Prostate gland (tissue), 2 donors: ENCODE measurements at regions not wholly inside any gene's neighbourhood (a gene's known extent, or its start where the extent isn't known, plus 50 kb on each side); places are given as distances from the start of the nearest gene placed in this dataset.

Source experiments
- DNase-seq: peaks from one replicate; pipeline ENCODE4 v3.0.0-alpha.2; 2019; ENCODE audit warnings: low spot score
- H3K27ac ChIP-seq, 2 donors: fragments of 200-600 bp; sonication (generic); 2 replicates each; pipeline ENCODE4 v1.5.1; 2017 to 2019
- H3K27me3 ChIP-seq: fragments of 200-600 bp; sonication (generic); replicated peaks from 2 replicates; pipeline ENCODE4 v1.5.1; 2019; ENCODE audit not compliant: insufficient read depth
- H3K36me3 ChIP-seq, 2 donors: fragments of 200-600 bp; sonication (generic); 1 replicate in 1 of 2; 2 replicates in 1 of 2; pipeline versions ENCODE4 v1.5.1 to v1.8.1; 2017 to 2019
- H3K4me1 ChIP-seq: fragments of 200-600 bp; sonication (generic); replicated peaks from 2 replicates; pipeline ENCODE4 v1.5.1; 2019
- H3K4me3 ChIP-seq, 2 donors: fragments of 200-600 bp; sonication (generic); 2 replicates each; pipeline ENCODE4 v1.5.1; 2017 to 2019
- H3K9me3 ChIP-seq: fragments of 200-600 bp; sonication (generic); 2 replicates; pipeline ENCODE4 v1.5.1; 2017
- POLR2A ChIP-seq: fragments of 450-650 bp; IDR thresholded peaks from one replicate; pipeline ENCODE4 v1.6.1; 2016; ENCODE audit warnings: antibody characterized with exemption, mild to moderate bottlenecking
- POLR2AphosphoS5 ChIP-seq: sonication (generic); formaldehyde crosslinking; IDR thresholded peaks from one replicate; pipeline ENCODE4 v1.6.1; 2017; ENCODE audit warnings: antibody characterized with exemption
- WGBS: methylation state at CpG from one replicate; pipeline ENCODE4 v1.1.5; 2018; 5-methylcytosine and 5-hydroxymethylcytosine counted together
- intact Hi-C: fragments of 100-400 bp; cut with DNase I; formaldehyde crosslinking; loops from one replicate; pipeline ENCODE4 v1.14.2; 2022
- TF ChIP-seq, protein P1 (sequence below), 4 experiments: fragments of 200-600 bp in 2 of 4; fragments of 450-650 bp in 2 of 4; sonication (generic) in 2 of 4; IDR thresholded peaks; 1 replicate in 3 of 4; 2 replicates in 1 of 4; pipeline ENCODE4 v1.5.1; 2016 to 2019; ENCODE audit warnings: antibody characterized with exemption in 4 of 4, mild to moderate bottlenecking in 2 of 4, moderate library complexity in 2 of 4

GRCh38 chr2:65885266-65885665 lies 452.9 kb upstream of the SPRED2 start:
- no peak for TF ChIP-seq POLR2AphosphoS5
- TF ChIP-seq, protein P1, sequence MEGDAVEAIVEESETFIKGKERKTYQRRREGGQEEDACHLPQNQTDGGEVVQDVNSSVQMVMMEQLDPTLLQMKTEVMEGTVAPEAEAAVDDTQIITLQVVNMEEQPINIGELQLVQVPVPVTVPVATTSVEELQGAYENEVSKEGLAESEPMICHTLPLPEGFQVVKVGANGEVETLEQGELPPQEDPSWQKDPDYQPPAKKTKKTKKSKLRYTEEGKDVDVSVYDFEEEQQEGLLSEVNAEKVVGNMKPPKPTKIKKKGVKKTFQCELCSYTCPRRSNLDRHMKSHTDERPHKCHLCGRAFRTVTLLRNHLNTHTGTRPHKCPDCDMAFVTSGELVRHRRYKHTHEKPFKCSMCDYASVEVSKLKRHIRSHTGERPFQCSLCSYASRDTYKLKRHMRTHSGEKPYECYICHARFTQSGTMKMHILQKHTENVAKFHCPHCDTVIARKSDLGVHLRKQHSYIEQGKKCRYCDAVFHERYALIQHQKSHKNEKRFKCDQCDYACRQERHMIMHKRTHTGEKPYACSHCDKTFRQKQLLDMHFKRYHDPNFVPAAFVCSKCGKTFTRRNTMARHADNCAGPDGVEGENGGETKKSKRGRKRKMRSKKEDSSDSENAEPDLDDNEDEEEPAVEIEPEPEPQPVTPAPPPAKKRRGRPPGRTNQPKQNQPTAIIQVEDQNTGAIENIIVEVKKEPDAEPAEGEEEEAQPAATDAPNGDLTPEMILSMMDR (IDR thresholded peaks at IDR 0.05), result no peak
- no peak for TF ChIP-seq POLR2A
- Histone ChIP-seq H3K4me3 (no peak overlapping the region), H3K4me1 (no peaks in the 10 kb centered on the region), H3K27me3 (no peaks in the 10 kb centered on the region), H3K27ac (no peak overlapping the region), H3K9me3 (no peaks in the 10 kb centered on the region), H3K36me3 (no peaks in the 10 kb centered on the region)
- 77% methylated on average over 1 of the region's 1 CpG for WGBS
- intact Hi-C loops, result no loop called here
- DNase-seq, result no peak

- no peak for DNase-seq
- no peaks in the 10 kb centered on the region for H3K4me1 ChIP-seq
- intact Hi-C loops, result no loop called here
- no peak overlapping the region for H3K27ac ChIP-seq
- TF ChIP-seq POLR2AphosphoS5 (no peak), POLR2A (no peak)
- TF ChIP-seq, protein P1 (IDR thresholded peaks at IDR 0.05), result no peak
- WGBS, result 50% methylated on average over 1 of the region's 1 CpG
- H3K9me3 ChIP-seq, result no peaks in the 10 kb centered on the region
- H3K27me3 ChIP-seq, result no peaks in the 10 kb centered on the region
- no peaks in the 10 kb centered on the region for H3K36me3 ChIP-seq
- no peak overlapping the region for H3K4me3 ChIP-seq
Observed at GRCh38 chr2:65881592-65881991, 449.2 kb upstream of the SPRED2 start.

DNA sequence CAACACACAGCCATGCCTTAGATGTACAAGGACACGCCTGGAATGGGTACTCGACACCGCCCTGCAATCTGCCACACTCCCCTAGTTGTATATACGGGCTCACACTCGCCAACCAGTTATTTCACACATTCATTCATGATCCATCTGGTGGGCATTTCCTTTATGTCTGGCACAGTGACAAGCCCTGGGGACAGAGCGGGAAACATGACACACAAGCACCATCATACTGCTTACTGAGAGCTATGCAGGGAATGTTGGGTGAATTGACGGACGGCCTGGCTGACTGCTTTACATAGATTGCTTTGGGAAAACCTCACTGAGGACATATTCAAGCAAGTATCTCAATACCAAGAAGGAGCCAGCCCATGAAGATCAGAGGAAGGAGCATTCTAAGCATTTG lies 448.0 kb upstream of the SPRED2 start:
- WGBS, result 81% methylated on average over 8 of the region's 8 CpGs
- TF ChIP-seq POLR2AphosphoS5, result no peak
- TF ChIP-seq, protein P1 (IDR thresholded peaks at IDR 0.05), result no peak
- no peak for TF ChIP-seq POLR2A
- H3K27me3 ChIP-seq, result no peaks in the 10 kb centered on the region

GRCh38 chr2:65878011-65878340 lies 445.6 kb upstream of the SPRED2 start:
- Histone ChIP-seq H3K4me1 (no peaks in the 10 kb centered on the region), H3K27me3 (no peaks in the 10 kb centered on the region), H3K9me3 (no peaks in the 10 kb centered on the region), H3K4me3 (no peak overlapping the region), H3K27ac (no peak overlapping the region), H3K36me3 (no peaks in the 10 kb centered on the region)
- intact Hi-C loops, result no loop called here
- DNase-seq, result no peak
- WGBS, result 51% methylated on average over 3 of the region's 3 CpGs
- TF ChIP-seq, protein P1 (IDR thresholded peaks at IDR 0.05), result no peak
- TF ChIP-seq POLR2A (no peak), POLR2AphosphoS5 (no peak)

More for the DNA sequence above, 448.0 kb upstream of the SPRED2 start:
- Histone ChIP-seq H3K4me3 (no peak overlapping the region), H3K27ac (no peak overlapping the region), H3K9me3 (no peaks in the 10 kb centered on the region), H3K4me1 (no peaks in the 10 kb centered on the region), H3K36me3 (no peaks in the 10 kb centered on the region)
- DNase-seq, result no peak
- intact Hi-C loops, result no loop called here

- Histone ChIP-seq H3K4me1 (no peaks in the 10 kb centered on the region), H3K4me3 (no peak overlapping the region), H3K27me3 (no peaks in the 10 kb centered on the region), H3K36me3 (no peaks in the 10 kb centered on the region), H3K9me3 (no peaks in the 10 kb centered on the region), H3K27ac (no peak overlapping the region)
- 78% methylated on average over 7 of the region's 7 CpGs for whole genome bisulfite sequencing
- TF ChIP-seq POLR2AphosphoS5 (no peak), POLR2A (no peak)
- TF ChIP-seq, protein P1 (IDR thresholded peaks at IDR 0.05), result no peak
- no peak for DNase-seq
- intact Hi-C loops, result no loop called here
Observed at GRCh38 chr2:65877331-65878010, 445.1 kb upstream of the SPRED2 start.
